Amniotic stem cell (primary cell): ENCODE measurements at regions not wholly inside any gene's neighbourhood (a gene's known extent, or its start where the extent isn't known, plus 50 kb on each side); places are given as distances from the start of the nearest gene placed in this dataset.
"Not testable (repeated sequence)": the region's sequence is repeated elsewhere in the genome, so short reads cannot be mapped to it uniquely, and the experiment has no call there.

Experiments
- DNase-seq: peaks from one replicate; lab custom pipeline; 2025; lab: John Stamatoyannopoulos, UW

- no peak for DNase-seq
These were observed 208.2 kb upstream of the CMC1 start for GRCh38 chr3:28033059-28033784.

- no peak for DNase-seq
These were observed 204.5 kb upstream of the CMC1 start for GRCh38 chr3:28036599-28037575.

- DNase-seq: no peak
These were observed 202.2 kb upstream of the CMC1 start for GRCh38 chr3:28039234-28039633.

GRCh38 chr3:28039829-28040228 lies 201.6 kb upstream of the CMC1 start:
- DNase-seq: no peak

- DNase-seq: no peak
These were observed 199.3 kb upstream of the CMC1 start for GRCh38 chr3:28042095-28042635.

GRCh38 chr3:28042707-28043106 lies 198.7 kb upstream of the CMC1 start:
- no peak for DNase-seq

- DNase-seq: no peak
These were observed 191.3 kb upstream of the CMC1 start for GRCh38 chr3:28050120-28050519.

- DNase-seq: no peak
These were observed 190.5 kb upstream of the CMC1 start for GRCh38 chr3:28050885-28051284.

- DNase-seq: peak; percentile 21
These were observed 187.7 kb upstream of the CMC1 start for GRCh38 chr3:28053759-28054158.

- no peak for DNase-seq
These were observed 184.6 kb upstream of the CMC1 start for GRCh38 chr3:28056806-28057205.

- no peak for DNase-seq
These were observed 183.9 kb upstream of the CMC1 start for GRCh38 chr3:28057539-28057938.

- not testable (repeated sequence) for DNase-seq
These were observed 182.2 kb upstream of the CMC1 start for GRCh38 chr3:28059199-28059598.

GRCh38 chr3:28066020-28066419 lies 175.4 kb upstream of the CMC1 start:
- DNase-seq: no peak

GRCh38 chr3:28067014-28067413 lies 174.4 kb upstream of the CMC1 start:
- no peak for DNase-seq

GRCh38 chr3:28068342-28068741 lies 173.1 kb upstream of the CMC1 start:
- DNase-seq: no peak

GRCh38 chr3:28069438-28069837 lies 172.0 kb upstream of the CMC1 start:
- no peak for DNase-seq

- no peak for DNase-seq
These were observed 165.2 kb upstream of the CMC1 start for GRCh38 chr3:28076246-28076645.

GRCh38 chr3:28077572-28077971 lies 163.8 kb upstream of the CMC1 start:
- no peak for DNase-seq

- DNase-seq: no peak
These were observed 162.9 kb upstream of the CMC1 start for GRCh38 chr3:28078536-28078935.

- no peak for DNase-seq
These were observed 160.7 kb upstream of the CMC1 start for GRCh38 chr3:28080716-28081115.

- DNase-seq: no peak
These were observed 159.9 kb upstream of the CMC1 start for GRCh38 chr3:28081533-28081947.

GRCh38 chr3:28087591-28087990 lies 153.8 kb upstream of the CMC1 start:
- no peak for DNase-seq
